Gastrocnemius medialis (tissue), 4 donors: ENCODE measurements at regions not wholly inside any gene's neighbourhood (a gene's known extent, or its start where the extent isn't known, plus 50 kb on each side); places are given as distances from the start of the nearest gene placed in this dataset.

Experiments
- ATAC-seq, 2 donors: fragments of 150-250 bp; one replicate each; pipeline ENCODE4 v1.9.1; 2016
- DNase-seq, 2 donors: peaks; one replicate each; pipeline ENCODE4 v3.0.0-alpha.2; 2019
- H3K27ac ChIP-seq, 4 donors: fragments of 200-600 bp; sonication (generic); 1 replicate in 1 of 4; 2 replicates in 3 of 4; pipeline ENCODE4 v1.5.1; 2016 to 2018; ENCODE audit warnings: mild to moderate bottlenecking in 2 of 4, moderate library complexity in 1 of 4
- H3K27me3 ChIP-seq, 3 donors: fragments of 200-600 bp; sonication (generic) in 2 of 3; 1 replicate in 1 of 3; 2 replicates in 2 of 3; pipeline versions ENCODE4 v1.5.1 to v1.6.0; 2016 to 2019; ENCODE audit warnings: mild to moderate bottlenecking in 1 of 3, moderate library complexity in 1 of 3
- H3K36me3 ChIP-seq, 2 donors: fragments of 200-600 bp; sonication (generic) in 1 of 2; one replicate each; pipeline ENCODE4 v1.5.1; 2017 to 2018
- H3K4me1 ChIP-seq, 2 donors: fragments of 200-600 bp; sonication (generic) in 1 of 2; one replicate each; pipeline ENCODE4 v1.5.1; 2016 to 2017; ENCODE audit warnings: mild to moderate bottlenecking in 2 of 2
- H3K4me3 ChIP-seq, 4 donors: fragments of 200-600 bp; sonication (generic) in 3 of 4; 1 replicate in 1 of 4; 2 replicates in 3 of 4; pipeline ENCODE4 v1.5.1; 2016 to 2019; ENCODE audit warnings: mild to moderate bottlenecking in 2 of 4
- H3K9me3 ChIP-seq, 3 donors: fragments of 200-600 bp; sonication (generic) in 2 of 3; 1 replicate in 1 of 3; 2 replicates in 2 of 3; pipeline ENCODE4 v1.5.1; 2016 to 2019
- CTCF ChIP-seq, 5 experiments: fragments of 450-650 bp in 3 of 5; fragments of 200-600 bp in 2 of 5; sonication (generic) in 2 of 5; IDR thresholded peaks in 4 of 5; conservative IDR thresholded peaks in 1 of 5; 1 replicate in 4 of 5; 2 replicates in 1 of 5; pipeline ENCODE4 v1.5.1; 2016 to 2019; ENCODE audit warnings: antibody characterized with exemption in 5 of 5, mild to moderate bottlenecking in 3 of 5, moderate library complexity in 3 of 5
- POLR2A ChIP-seq, 2 donors: fragments of 450-650 bp; IDR thresholded peaks; one replicate each; pipeline ENCODE4 v1.6.1; 2017; ENCODE audit warnings: antibody characterized with exemption in 2 of 2, mild to moderate bottlenecking in 2 of 2, moderate library complexity in 2 of 2
- in situ Hi-C, 4 donors: fragments of 200-750 bp; cut with MboI; loops; one replicate each; pipeline versions ENCODE4 v1.15.0 to v1.8.0; 2017; ENCODE audit warnings: low sequenced_read_pairs in 4 of 4
- intact Hi-C: fragments of 100-400 bp; cut with DNase I; formaldehyde crosslinking; loops from one replicate; pipeline ENCODE4 v1.15.1; 2023; ENCODE audit warnings: low total_unique reads

- intact Hi-C loops (no loop called here), in situ Hi-C loops (no loop called here)
- no peak for ATAC-seq
- TF ChIP-seq POLR2A (IDR thresholded peaks at IDR 0.05) (no peak), CTCF (IDR thresholded peaks at IDR 0.05 in 4 of 5, conservative IDR thresholded peaks at IDR 0.05 in 1 of 5) (no peak)
- Histone ChIP-seq H3K27ac (no peak overlapping the region), H3K9me3 (no peaks in the 10 kb centered on the region), H3K4me1 (no peaks in the 10 kb centered on the region), H3K4me3 (no peak overlapping the region), H3K36me3 (no peaks in the 10 kb centered on the region), H3K27me3 (no peaks in the 10 kb centered on the region)
- DNase-seq: no peak
Measured at GRCh38 chr11:26131406-26131805, 200.5 kb upstream of the ANO3 start.

- in situ Hi-C loops (no loop called here), intact Hi-C loops (no loop called here)
- TF ChIP-seq POLR2A (IDR thresholded peaks at IDR 0.05): no peak
- TF ChIP-seq CTCF (IDR thresholded peaks at IDR 0.05 in 4 of 5, conservative IDR thresholded peaks at IDR 0.05 in 1 of 5): no peak
- no peaks in the 10 kb centered on the region for H3K4me1 ChIP-seq
- no peaks in the 10 kb centered on the region for H3K36me3 ChIP-seq
- DNase-seq: no peak
- no peaks in the 10 kb centered on the region for H3K27me3 ChIP-seq
- H3K4me3 ChIP-seq: no peak overlapping the region
- H3K9me3 ChIP-seq: no peaks in the 10 kb centered on the region
- no peak for ATAC-seq
- H3K27ac ChIP-seq: no peak overlapping the region
Measured at GRCh38 chr11:26134053-26134452, 197.9 kb upstream of the ANO3 start.

GRCh38 chr11:26134481-26135355 is 197.2 kb upstream of the ANO3 start:
- no peak overlapping the region for H3K27ac ChIP-seq
- no peaks in the 10 kb centered on the region for H3K9me3 ChIP-seq
- intact Hi-C loops (no loop called here), in situ Hi-C loops (no loop called here)
- no peak for ATAC-seq
- no peak for DNase-seq
- H3K36me3 ChIP-seq: no peaks in the 10 kb centered on the region
- H3K4me1 ChIP-seq: no peaks in the 10 kb centered on the region
- no peak overlapping the region for H3K4me3 ChIP-seq
- no peak for TF ChIP-seq POLR2A (IDR thresholded peaks at IDR 0.05)
- TF ChIP-seq CTCF (IDR thresholded peaks at IDR 0.05 in 4 of 5, conservative IDR thresholded peaks at IDR 0.05 in 1 of 5): no peak
- no peaks in the 10 kb centered on the region for H3K27me3 ChIP-seq

- in situ Hi-C loops: no loop called here
- TF ChIP-seq CTCF (IDR thresholded peaks at IDR 0.05 in 4 of 5, conservative IDR thresholded peaks at IDR 0.05 in 1 of 5) (no peak), POLR2A (IDR thresholded peaks at IDR 0.05) (no peak)
Measured at GRCh38 chr11:26137651-26138050, 194.3 kb upstream of the ANO3 start.

More at GRCh38 chr11:26137651-26138050, 194.3 kb upstream of the ANO3 start:
- DNase-seq (no peak), ATAC-seq (no peak)
- no peaks in the 10 kb centered on the region for H3K9me3 ChIP-seq
- intact Hi-C loops: no loop called here
- no peaks in the 10 kb centered on the region for H3K36me3 ChIP-seq
- H3K4me1 ChIP-seq: no peaks in the 10 kb centered on the region
- H3K27ac ChIP-seq: no peak overlapping the region
- H3K4me3 ChIP-seq: no peak overlapping the region
- no peaks in the 10 kb centered on the region for H3K27me3 ChIP-seq
